HG03565 (cell line): ENCODE measurements at regions not wholly inside any gene's neighbourhood (a gene's known extent, or its start where the extent isn't known, plus 50 kb on each side); places are given as distances from the start of the nearest gene placed in this dataset.
A peak's percentile ranks its signal among the peaks of the same experiment; 100 is the strongest.
"Not testable (repeated sequence)": the region's sequence is repeated elsewhere in the genome, so short reads cannot be mapped to it uniquely, and the experiment has no call there.

Experiments
- ATAC-seq: cut with Tn5 transposase; IDR thresholded peaks from one replicate; pipeline ENCODE4 v1.9.1; 2021; ENCODE audit warnings: mild to moderate bottlenecking, moderate library complexity; ENCODE audit not compliant: unreplicated experiment

- no peak for ATAC-seq
Observed at GRCh38 chr4:94011190-94011589, 182.6 kb downstream of the ATOH1 start.

- no peak for ATAC-seq
Observed at GRCh38 chr4:94014484-94015136, 186.1 kb downstream of the ATOH1 start.

GRCh38 chr4:94015956-94016355 is 187.4 kb downstream of the ATOH1 start:
- ATAC-seq, result no peak

- no peak for ATAC-seq
Observed at GRCh38 chr4:94032754-94033153, 174.9 kb upstream of the SMARCAD1 start.

GRCh38 chr4:94036964-94037363 is 170.7 kb upstream of the SMARCAD1 start:
- peak; percentile 68 for ATAC-seq

- no peak for ATAC-seq
Observed at GRCh38 chr4:94038195-94038594, 169.5 kb upstream of the SMARCAD1 start.

GRCh38 chr4:94039226-94039625 is 168.4 kb upstream of the SMARCAD1 start:
- no peak for ATAC-seq

- ATAC-seq, result not testable (repeated sequence)
Observed at GRCh38 chr4:94044471-94044870, 163.2 kb upstream of the SMARCAD1 start.

GRCh38 chr4:94063084-94063483 is 144.6 kb upstream of the SMARCAD1 start:
- no peak for ATAC-seq

GRCh38 chr4:94068753-94069719 is 138.6 kb upstream of the SMARCAD1 start:
- no peak for ATAC-seq

GRCh38 chr4:94076498-94076897 is 131.2 kb upstream of the SMARCAD1 start:
- ATAC-seq, result no peak

- no peak for ATAC-seq
Observed at GRCh38 chr4:94084155-94084554, 123.5 kb upstream of the SMARCAD1 start.

GRCh38 chr4:94099141-94099540 is 108.5 kb upstream of the SMARCAD1 start:
- not testable (repeated sequence) for ATAC-seq

- ATAC-seq, result no peak
Observed at GRCh38 chr4:94112644-94113043, 95.0 kb upstream of the SMARCAD1 start.

- no peak for ATAC-seq
Observed at GRCh38 chr4:94115687-94116086, 92.0 kb upstream of the SMARCAD1 start.

- ATAC-seq, result no peak
Observed at GRCh38 chr4:94116842-94117241, 90.8 kb upstream of the SMARCAD1 start.

- ATAC-seq, result no peak
Observed at GRCh38 chr4:94126669-94127068, 81.0 kb upstream of the SMARCAD1 start.

- ATAC-seq, result peak; percentile 68
Observed at GRCh38 chr4:94127707-94128328, 79.8 kb upstream of the SMARCAD1 start.

GRCh38 chr4:94131212-94131611 is 76.5 kb upstream of the SMARCAD1 start:
- no peak for ATAC-seq

GRCh38 chr4:94135701-94136100 is 72.0 kb upstream of the SMARCAD1 start:
- ATAC-seq, result no peak

- no peak for ATAC-seq
Observed at GRCh38 chr4:94139931-94140612, 67.6 kb upstream of the SMARCAD1 start.
